ENCODE measurements at regions not wholly inside any gene's neighbourhood (a gene's known extent, or its start where the extent isn't known, plus 50 kb on each side); places are given as distances from the start of the nearest gene placed in this dataset.

DNA sequence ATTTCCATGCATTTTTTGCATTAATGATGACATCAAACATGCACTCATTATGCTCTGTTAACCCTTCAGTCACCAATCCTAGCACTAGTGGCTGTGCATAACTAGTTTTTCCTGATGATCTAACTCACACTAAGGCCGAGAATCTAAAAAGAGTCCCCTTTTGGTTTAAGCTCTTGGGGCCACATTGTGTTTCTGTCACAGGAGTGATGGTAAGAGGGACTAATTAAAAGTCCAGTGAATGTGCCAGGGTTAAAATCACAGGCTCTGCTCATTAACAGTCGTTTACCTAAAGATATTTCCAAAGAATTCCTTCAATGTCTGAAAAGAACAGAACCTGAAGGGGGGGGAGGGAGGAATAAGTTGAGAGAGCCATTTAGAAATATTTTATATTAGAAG is 359.0 kb upstream of the ANKRD30A start:
- TF ChIP-seq, protein P1, sequence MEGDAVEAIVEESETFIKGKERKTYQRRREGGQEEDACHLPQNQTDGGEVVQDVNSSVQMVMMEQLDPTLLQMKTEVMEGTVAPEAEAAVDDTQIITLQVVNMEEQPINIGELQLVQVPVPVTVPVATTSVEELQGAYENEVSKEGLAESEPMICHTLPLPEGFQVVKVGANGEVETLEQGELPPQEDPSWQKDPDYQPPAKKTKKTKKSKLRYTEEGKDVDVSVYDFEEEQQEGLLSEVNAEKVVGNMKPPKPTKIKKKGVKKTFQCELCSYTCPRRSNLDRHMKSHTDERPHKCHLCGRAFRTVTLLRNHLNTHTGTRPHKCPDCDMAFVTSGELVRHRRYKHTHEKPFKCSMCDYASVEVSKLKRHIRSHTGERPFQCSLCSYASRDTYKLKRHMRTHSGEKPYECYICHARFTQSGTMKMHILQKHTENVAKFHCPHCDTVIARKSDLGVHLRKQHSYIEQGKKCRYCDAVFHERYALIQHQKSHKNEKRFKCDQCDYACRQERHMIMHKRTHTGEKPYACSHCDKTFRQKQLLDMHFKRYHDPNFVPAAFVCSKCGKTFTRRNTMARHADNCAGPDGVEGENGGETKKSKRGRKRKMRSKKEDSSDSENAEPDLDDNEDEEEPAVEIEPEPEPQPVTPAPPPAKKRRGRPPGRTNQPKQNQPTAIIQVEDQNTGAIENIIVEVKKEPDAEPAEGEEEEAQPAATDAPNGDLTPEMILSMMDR (conservative IDR thresholded peaks at IDR 0.05; ENCODE audit: low read length): no peak
- no peak for TF ChIP-seq EZH2phosphoT487 (IDR thresholded peaks at IDR 0.05; ENCODE audit: borderline replicate concordance)

Measured in Loucy (cell line).